H1 (cell line): ENCODE measurements at regions not wholly inside any gene's neighbourhood (a gene's known extent, or its start where the extent isn't known, plus 50 kb on each side); places are given as distances from the start of the nearest gene placed in this dataset.

Experiments
- CTCF ChIA-PET: fragments of 300-600 bp; sonication (Branson Sonifier 250); formaldehyde crosslinking; loops from one replicate; lab custom pipeline; 2021; ENCODE audit not compliant: partially characterized antibody; lab: Charles Lee
- POLR2A ChIA-PET: fragments of 300-600 bp; sonication (Branson Sonifier 250); formaldehyde crosslinking; loops from one replicate; lab custom pipeline; 2021; ENCODE audit warnings: inconsistent platforms; ENCODE audit not compliant: partially characterized antibody; lab: Charles Lee
- DNase-seq, 2 experiments: peaks; one replicate each; pipeline versions ENCODE4 v3.0.0 to v3.0.0-alpha.2; 2010 to 2022; ENCODE audit warnings: low spot score in 2 of 2, low read depth in 1 of 2, mixed read lengths in 1 of 2
- FAIRE-seq: peaks from 2 replicates; lab custom pipeline; 2011; peaks lifted over from hg19 to GRCh38; lab: Jason Lieb, UNC
- H2AFZ ChIP-seq: 2 replicates; pipeline ENCODE4 v1.8.1; 2012; ENCODE audit warnings: low read length, inconsistent platforms
- H2AK5ac ChIP-seq: 2 replicates; pipeline ENCODE4 v1.6.1; 2013; ENCODE audit warnings: low read depth, low read length
- H2BK120ac ChIP-seq: replicated peaks from 2 replicates; pipeline ENCODE3; 2013; ENCODE audit warnings: low read depth, low read length, inconsistent platforms
- H2BK12ac ChIP-seq: 2 replicates; pipeline ENCODE4 v1.6.1; 2013; ENCODE audit warnings: low read depth, low read length
- H2BK15ac ChIP-seq: 2 replicates; pipeline ENCODE4 v1.6.1; 2013; ENCODE audit warnings: low read length
- H2BK20ac ChIP-seq: 2 replicates; pipeline ENCODE4 v1.6.1; 2013; ENCODE audit warnings: low read length
- H2BK5ac ChIP-seq: 2 replicates; pipeline ENCODE4 v1.6.1; 2013; ENCODE audit warnings: low read depth, low read length
- H3K14ac ChIP-seq: 2 replicates; pipeline ENCODE4 v1.6.1; 2013; ENCODE audit warnings: inconsistent platforms; ENCODE audit not compliant: insufficient read length
- H3K18ac ChIP-seq: 2 replicates; pipeline ENCODE4 v1.6.1; 2013; ENCODE audit warnings: low read length; ENCODE audit errors: extremely low read depth
- H3K23ac ChIP-seq: 2 replicates; pipeline ENCODE4 v1.6.1; 2013; ENCODE audit warnings: inconsistent platforms; ENCODE audit not compliant: insufficient read length
- H3K23me2 ChIP-seq: 2 replicates; pipeline ENCODE4 v1.6.1; 2013; ENCODE audit warnings: low read depth, low read length
- H3K27ac ChIP-seq: 2 replicates; pipeline ENCODE4 v1.6.1; 2011; ENCODE audit warnings: low read depth, low read length, inconsistent platforms
- H3K27me3 ChIP-seq, 4 experiments: replicated peaks in 1 of 4; 1 replicate in 1 of 4; 2 replicates in 3 of 4; pipeline versions ENCODE4 v1.6.1 to v1.8.1; 2011 to 2013; ENCODE audit warnings: low read length in 3 of 4, mild to moderate bottlenecking in 3 of 4, inconsistent platforms in 2 of 4, mixed read lengths in 2 of 4, moderate library complexity in 1 of 4; ENCODE audit not compliant: control insufficient read depth in 3 of 4, insufficient read depth in 3 of 4; ENCODE audit errors: extremely low read depth in 1 of 4
- H3K36me3 ChIP-seq, 4 experiments: 2 replicates each; pipeline versions ENCODE4 v1.6.1 to v1.8.1; 2011 to 2013; ENCODE audit warnings: mild to moderate bottlenecking in 4 of 4, low read length in 3 of 4, moderate library complexity in 2 of 4, control low read depth in 1 of 4, inconsistent platforms in 1 of 4; ENCODE audit not compliant: insufficient read depth in 4 of 4, control insufficient read depth in 2 of 4
- H3K4ac ChIP-seq: replicated peaks from 2 replicates; pipeline ENCODE3; 2013; ENCODE audit warnings: low read length, low read depth, mixed read lengths, inconsistent platforms; ENCODE audit not compliant: insufficient read length
- H3K4me1 ChIP-seq, 4 experiments: replicated peaks in 1 of 4; 1 replicate in 1 of 4; 2 replicates in 3 of 4; pipeline versions ENCODE4 v1.6.1 to v1.8.1; 2011 to 2013; ENCODE audit warnings: low read length in 3 of 4, inconsistent platforms in 2 of 4, mixed read lengths in 1 of 4; ENCODE audit not compliant: insufficient read depth in 4 of 4, control insufficient read depth in 3 of 4
- H3K4me2 ChIP-seq, 2 experiments: 2 replicates each; pipeline versions ENCODE4 v1.6.1 to v1.8.1; 2011 to 2013; ENCODE audit warnings: low read depth in 2 of 2, low read length in 2 of 2, control low read depth in 1 of 2, inconsistent platforms in 1 of 2, mild to moderate bottlenecking in 1 of 2; ENCODE audit not compliant: insufficient read depth in 1 of 2
- H3K4me3 ChIP-seq, 4 experiments: fragments of 200-600, 300-600 bp in 1 of 4; sonication (generic), shearing (Covaris generic), sonication (Bioruptor Twin) in 1 of 4; 2 replicates each; pipeline versions ENCODE4 v1.5.1 to v1.8.1; 2011 to 2016; ENCODE audit warnings: low read length in 4 of 4, low read depth in 3 of 4, control low read depth in 2 of 4, inconsistent platforms in 2 of 4, mild to moderate bottlenecking in 2 of 4, mixed read lengths in 1 of 4, moderate library complexity in 1 of 4; ENCODE audit not compliant: insufficient read depth in 2 of 4; ENCODE audit errors: extremely low read depth in 1 of 4
- H3K56ac ChIP-seq: replicated peaks from 2 replicates; pipeline ENCODE3; 2013; ENCODE audit warnings: low read depth, mild to moderate bottlenecking, mixed read lengths, low read length, inconsistent platforms; ENCODE audit not compliant: insufficient read length
- H3K79me1 ChIP-seq: 2 replicates; pipeline ENCODE4 v1.6.1; 2013; ENCODE audit warnings: low read depth, low read length, control low read depth
- H3K79me2 ChIP-seq, 2 experiments: 2 replicates each; pipeline versions ENCODE4 v1.6.1 to v1.8.1; 2012 to 2013; ENCODE audit warnings: low read length in 2 of 2, mild to moderate bottlenecking in 2 of 2, inconsistent platforms in 1 of 2; ENCODE audit not compliant: insufficient read depth in 2 of 2, control insufficient read depth in 1 of 2
- H3K9ac ChIP-seq, 4 experiments: replicated peaks in 1 of 4; 1 replicate in 1 of 4; 2 replicates in 3 of 4; pipeline versions ENCODE4 v1.6.1 to v1.8.1; 2011 to 2013; ENCODE audit warnings: low read depth in 3 of 4, low read length in 3 of 4, control low read depth in 2 of 4, mild to moderate bottlenecking in 2 of 4, moderate library complexity in 2 of 4, inconsistent platforms in 1 of 4; ENCODE audit errors: extremely low read depth in 1 of 4
- H3K9me3 ChIP-seq, 2 experiments: 2 replicates each; pipeline versions ENCODE4 v1.6.1 to v1.8.1; 2012 to 2013; ENCODE audit warnings: mild to moderate bottlenecking in 2 of 2, moderate library complexity in 2 of 2, control low read depth in 1 of 2, inconsistent platforms in 1 of 2, low read depth in 1 of 2, low read length in 1 of 2, mixed read lengths in 1 of 2; ENCODE audit not compliant: insufficient read depth in 2 of 2
- H4K20me1 ChIP-seq, 2 experiments: replicated peaks in 1 of 2; 2 replicates each; pipeline versions ENCODE3 to v1.8.1; 2011 to 2013; ENCODE audit warnings: inconsistent platforms in 2 of 2, low read length in 2 of 2, mild to moderate bottlenecking in 1 of 2; ENCODE audit not compliant: insufficient read depth in 2 of 2, control insufficient read depth in 1 of 2
- H4K5ac ChIP-seq: 2 replicates; pipeline ENCODE4 v1.6.1; 2013; ENCODE audit warnings: low read length, low read depth, mixed read lengths, inconsistent platforms; ENCODE audit not compliant: insufficient read length
- H4K8ac ChIP-seq: 2 replicates; pipeline ENCODE4 v1.8.0; 2013; ENCODE audit warnings: mild to moderate bottlenecking, moderate library complexity, low read length, inconsistent platforms; ENCODE audit not compliant: insufficient read depth; ENCODE audit errors: extremely low read depth
- H4K91ac ChIP-seq: replicated peaks from 2 replicates; pipeline ENCODE3; 2013; ENCODE audit warnings: low read length, mixed read lengths, inconsistent platforms; ENCODE audit not compliant: insufficient read length
- ATF3 ChIP-seq: IDR thresholded peaks from 2 replicates; pipeline ENCODE4 v1.6.1; 2011; ENCODE audit warnings: low read depth, mild to moderate bottlenecking, low read length; ENCODE audit not compliant: insufficient read depth
- BACH1 ChIP-seq: IDR thresholded peaks from 2 replicates; pipeline ENCODE4 v1.6.1; 2012; ENCODE audit warnings: low read length, improper control_type of control experiment
- KDM4A ChIP-seq: IDR thresholded peaks from one replicate; pipeline ENCODE4 v1.7.1; 2012; ENCODE audit warnings: low read depth, mild to moderate bottlenecking, moderate library complexity, low read length, inconsistent platforms; ENCODE audit not compliant: severe bottlenecking
- MAX ChIP-seq: IDR thresholded peaks from 2 replicates; pipeline ENCODE4 v1.6.1; 2012; ENCODE audit warnings: inconsistent platforms
- TAF1 ChIP-seq: IDR thresholded peaks from 2 replicates; pipeline ENCODE4 v1.6.1; 2011; ENCODE audit warnings: mild to moderate bottlenecking, low read depth, low read length
- YY1 ChIP-seq: IDR thresholded peaks from 2 replicates; pipeline ENCODE4 v1.6.1; 2011; ENCODE audit warnings: low read depth, mild to moderate bottlenecking, low read length
- WGBS, 2 experiments: shearing (Covaris generic) in 1 of 2; methylation state at CpG; one replicate each; pipeline versions ENCODE4 v1.1.6 to v1.1.7; 2013 to 2015; ENCODE audit warnings: low lambda C conversion rate in 2 of 2, mixed read lengths in 2 of 2, inconsistent platforms in 1 of 2, low coverage in 1 of 2, missing lambda C conversion rate in 1 of 2; ENCODE audit not compliant: insufficient replicate concordance in 2 of 2, insufficient coverage in 1 of 2, insufficient read length in 1 of 2; ENCODE audit errors: extremely low coverage in 1 of 2, missing lambda C conversion rate in 1 of 2; 5-methylcytosine and 5-hydroxymethylcytosine counted together

GRCh38 chr5:92641031-92641962 is 939.7 kb downstream of the NR2F1-AS1 start:
- Histone ChIP-seq H3K9me3 (no peaks in the 10 kb centered on the region), H3K23me2 (no peaks in the 10 kb centered on the region), H2AFZ (peak overlapping the region; percentile 13; the same call in 1 of the 2 replicates), H4K5ac (no peak overlapping the region), H3K4me2 (no peak overlapping the region), H2BK20ac (no peak overlapping the region), H2BK5ac (no peak overlapping the region), H3K14ac (no peak overlapping the region), H3K56ac (no peak overlapping the region), H4K8ac (no peak overlapping the region), H4K20me1 (no peaks in the 10 kb centered on the region), H3K18ac (no peak overlapping the region), H2AK5ac (no peak overlapping the region), H3K23ac (no peak overlapping the region), H3K27ac (no peak overlapping the region), H2BK15ac (no peak overlapping the region), H3K9ac (0 out of 7 replicates have a peak overlapping the region, but pooled peaks of 1 of the 4 experiments have one; percentile 13), H3K79me2 (no peaks in the 10 kb centered on the region), H4K91ac (no peak overlapping the region), H3K4me1 (peaks cover 0 to 8% (median 2%) of the 10 kb centered on the region in 4 experiments; a peak in 2 of 7 replicates), H3K79me1 (no peaks in the 10 kb centered on the region), H3K4me3 (no peak overlapping the region), H2BK12ac (no peak overlapping the region), H2BK120ac (no peak overlapping the region), H3K4ac (no peak overlapping the region), H3K36me3 (no peaks in the 10 kb centered on the region), H3K27me3 (peaks cover 0 to 1% (median 0%) of the 10 kb centered on the region in 4 experiments; a peak in 1 of 7 replicates)
- TF ChIP-seq KDM4A (no peak), BACH1 (no peak), MAX (no peak), ATF3 (no peak), YY1 (no peak), TAF1 (no peak)
- FAIRE-seq: no peak
- no peak for DNase-seq
- 82% methylated on average over 10 of the region's 10 CpGs; no CpG with 5 or more reads in 1 of the 2 experiments for WGBS, 2 experiments
- ChIA-PET POLR2A (no interaction called here), CTCF (no interaction called here)
